Left lung (tissue), 4 donors: ENCODE measurements at regions not wholly inside any gene's neighbourhood (a gene's known extent, or its start where the extent isn't known, plus 50 kb on each side); places are given as distances from the start of the nearest gene placed in this dataset.

Source experiments
- ATAC-seq: fragments of 200-7000 bp; cut with Tn5 transposase; one replicate; pipeline ENCODE4 v1.9.1; 2020; ENCODE audit warnings: moderate library complexity
- DNase-seq, 4 donors: peaks; one replicate each; pipeline ENCODE4 v3.0.0-alpha.2; 2013 to 2020
- H3K27ac ChIP-seq, 2 donors: fragments of 200-600 bp; sonication (generic) in 1 of 2; one replicate each; pipeline versions ENCODE4 v1.5.0 to v1.8.0; 2020 to 2021
- H3K27me3 ChIP-seq, 2 donors: fragments of 200-600 bp; sonication (generic) in 1 of 2; one replicate each; pipeline versions ENCODE4 v1.5.0 to v1.8.0; 2020 to 2021
- H3K36me3 ChIP-seq, 2 donors: fragments of 200-600 bp; sonication (generic) in 1 of 2; one replicate each; pipeline versions ENCODE4 v1.5.0 to v1.8.0; 2020 to 2021
- H3K4me1 ChIP-seq, 2 donors: fragments of 200-600 bp; one replicate each; pipeline ENCODE4 v1.8.0; 2021
- H3K4me3 ChIP-seq, 2 donors: fragments of 200-600 bp; sonication (generic) in 1 of 2; one replicate each; pipeline versions ENCODE4 v1.5.0 to v1.8.0; 2020 to 2021; ENCODE audit warnings: mild to moderate bottlenecking in 1 of 2
- H3K9me3 ChIP-seq, 2 donors: fragments of 200-600 bp; sonication (generic) in 1 of 2; one replicate each; pipeline versions ENCODE4 v1.5.0 to v1.8.0; 2020 to 2021
- intact Hi-C, 2 donors: fragments of 100-400 bp; cut with DNase I; formaldehyde crosslinking; loops; one replicate each; pipeline versions ENCODE4 v1.11.2 to v1.14.2; 2022
- TF ChIP-seq, protein P1 (sequence below), 2 donors: fragments of 200-600 bp; sonication (generic) in 1 of 2; IDR thresholded peaks; one replicate each; pipeline versions ENCODE4 v1.5.0 to v1.8.0; 2021; ENCODE audit warnings: antibody characterized with exemption in 2 of 2
- donor health status: DM: no; HTN: yes; CAD: no.
- donor health status: DM: no; HTN: no; CAD: no.

DNA sequence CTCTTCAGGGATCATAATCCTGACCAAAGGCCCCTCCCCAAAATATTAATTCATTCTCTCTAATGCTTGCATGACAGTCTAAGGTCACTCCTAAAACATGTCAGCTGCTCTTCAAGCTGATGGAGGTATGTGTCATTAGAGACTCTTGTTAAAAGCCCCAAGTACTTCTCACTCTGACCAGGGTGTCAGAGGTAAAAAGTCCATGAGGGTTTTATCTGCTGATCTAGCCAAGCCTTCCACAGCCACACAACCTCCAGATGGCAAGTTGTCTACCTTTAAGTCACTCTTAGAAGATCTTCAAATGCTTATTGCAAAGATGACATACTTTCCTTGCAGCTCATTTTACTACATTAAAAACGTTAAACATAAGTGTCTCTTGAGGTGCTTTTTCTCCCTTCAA is 83.6 kb upstream of the ETAA1 start:
- H3K4me3 ChIP-seq = no peak overlapping the region
- H3K27ac ChIP-seq = no peak overlapping the region
- DNase-seq (no peak), ATAC-seq (no peak)
- H3K36me3 ChIP-seq = no peaks in the 10 kb centered on the region
- H3K4me1 ChIP-seq = peaks cover 4 to 5% of the 10 kb centered on the region in 2 donors
- H3K9me3 ChIP-seq = no peaks in the 10 kb centered on the region
- no peaks in the 10 kb centered on the region for H3K27me3 ChIP-seq
- TF ChIP-seq, protein P1, sequence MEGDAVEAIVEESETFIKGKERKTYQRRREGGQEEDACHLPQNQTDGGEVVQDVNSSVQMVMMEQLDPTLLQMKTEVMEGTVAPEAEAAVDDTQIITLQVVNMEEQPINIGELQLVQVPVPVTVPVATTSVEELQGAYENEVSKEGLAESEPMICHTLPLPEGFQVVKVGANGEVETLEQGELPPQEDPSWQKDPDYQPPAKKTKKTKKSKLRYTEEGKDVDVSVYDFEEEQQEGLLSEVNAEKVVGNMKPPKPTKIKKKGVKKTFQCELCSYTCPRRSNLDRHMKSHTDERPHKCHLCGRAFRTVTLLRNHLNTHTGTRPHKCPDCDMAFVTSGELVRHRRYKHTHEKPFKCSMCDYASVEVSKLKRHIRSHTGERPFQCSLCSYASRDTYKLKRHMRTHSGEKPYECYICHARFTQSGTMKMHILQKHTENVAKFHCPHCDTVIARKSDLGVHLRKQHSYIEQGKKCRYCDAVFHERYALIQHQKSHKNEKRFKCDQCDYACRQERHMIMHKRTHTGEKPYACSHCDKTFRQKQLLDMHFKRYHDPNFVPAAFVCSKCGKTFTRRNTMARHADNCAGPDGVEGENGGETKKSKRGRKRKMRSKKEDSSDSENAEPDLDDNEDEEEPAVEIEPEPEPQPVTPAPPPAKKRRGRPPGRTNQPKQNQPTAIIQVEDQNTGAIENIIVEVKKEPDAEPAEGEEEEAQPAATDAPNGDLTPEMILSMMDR (IDR thresholded peaks at IDR 0.05) = no peak
- intact Hi-C loops = no loop called here

DNA sequence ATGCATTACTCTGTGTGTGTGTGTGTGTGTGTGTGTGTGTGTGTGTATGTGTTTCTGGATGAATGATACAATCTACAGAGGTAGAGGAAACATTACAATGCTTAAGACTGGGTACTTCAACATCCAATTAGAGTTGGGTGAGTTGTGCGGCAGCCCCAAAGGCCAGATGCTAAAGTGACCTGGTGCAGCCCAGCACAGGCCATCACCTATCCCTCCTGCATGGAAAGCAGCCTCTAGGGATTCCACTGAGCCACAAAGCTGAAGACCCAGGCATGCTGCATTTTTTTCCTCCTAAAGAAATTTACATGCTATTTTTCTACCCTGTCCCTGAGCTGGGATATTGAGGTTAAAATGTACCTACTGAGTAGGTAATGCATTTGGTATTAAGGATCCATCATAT is 79.1 kb upstream of the ETAA1 start:
- Histone ChIP-seq H3K4me1 (no peaks in the 10 kb centered on the region), H3K36me3 (no peaks in the 10 kb centered on the region), H3K27me3 (no peaks in the 10 kb centered on the region), H3K4me3 (no peak overlapping the region), H3K27ac (no peak overlapping the region), H3K9me3 (no peaks in the 10 kb centered on the region)
- TF ChIP-seq, protein P1 (IDR thresholded peaks at IDR 0.05) = no peak
- ATAC-seq = no peak
- no peak for DNase-seq
- intact Hi-C loops = no loop called here

DNA sequence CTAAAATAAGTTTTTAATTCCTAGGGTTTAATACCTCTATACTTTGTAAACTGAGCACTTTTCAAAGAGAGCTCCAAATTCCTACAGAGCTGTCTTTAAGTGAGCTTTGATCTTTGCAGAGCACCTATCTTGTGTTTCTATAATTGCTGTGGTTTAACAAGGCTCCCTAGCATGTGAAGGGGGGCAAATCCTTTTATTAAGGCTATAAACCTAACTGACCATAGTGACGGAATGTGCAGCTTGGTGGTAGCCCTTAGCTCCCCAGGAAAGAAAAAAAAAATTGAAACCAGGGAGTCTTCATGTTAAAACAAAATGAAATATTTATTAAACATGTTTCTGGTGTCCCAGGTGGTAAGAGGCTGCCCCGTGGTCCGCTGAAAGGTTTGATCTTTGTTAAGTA is 78.6 kb upstream of the ETAA1 start:
- Histone ChIP-seq H3K36me3 (no peaks in the 10 kb centered on the region), H3K27ac (no peak overlapping the region), H3K4me1 (no peaks in the 10 kb centered on the region), H3K27me3 (no peaks in the 10 kb centered on the region), H3K9me3 (no peaks in the 10 kb centered on the region), H3K4me3 (no peak overlapping the region)
- intact Hi-C loops = no loop called here
- DNase-seq = no peak
- TF ChIP-seq, protein P1 (IDR thresholded peaks at IDR 0.05) = no peak
- ATAC-seq = no peak

DNA sequence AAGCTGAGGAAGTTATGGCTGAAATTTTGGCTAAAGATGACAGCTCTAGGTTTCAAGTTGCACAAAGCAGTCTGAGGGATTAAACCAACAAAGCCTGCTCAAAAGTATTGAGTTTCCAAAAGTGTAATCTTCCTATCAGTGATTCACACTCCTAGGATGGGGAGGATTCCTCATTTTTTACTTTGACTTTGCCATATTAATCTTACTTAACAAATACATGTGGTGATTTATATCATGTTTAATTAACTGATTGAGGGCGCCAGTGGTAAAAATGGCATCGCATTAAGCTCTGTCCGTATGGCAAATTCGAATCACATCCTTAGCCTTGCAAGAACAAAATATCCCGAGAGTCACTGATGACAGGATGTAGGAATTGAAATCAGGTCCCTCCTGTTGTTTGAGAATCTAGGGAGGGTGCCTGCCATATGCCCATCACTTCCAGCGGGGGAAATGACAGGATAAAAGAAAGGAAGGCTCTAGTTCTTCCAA is 78.1 kb upstream of the ETAA1 start:
- TF ChIP-seq, protein P1 (IDR thresholded peaks at IDR 0.05) = no peak
- Histone ChIP-seq H3K4me1 (no peaks in the 10 kb centered on the region), H3K4me3 (no peak overlapping the region), H3K27ac (no peak overlapping the region), H3K36me3 (no peaks in the 10 kb centered on the region), H3K9me3 (no peaks in the 10 kb centered on the region), H3K27me3 (no peaks in the 10 kb centered on the region)
- intact Hi-C loops = no loop called here
- ATAC-seq (no peak), DNase-seq (no peak)

DNA sequence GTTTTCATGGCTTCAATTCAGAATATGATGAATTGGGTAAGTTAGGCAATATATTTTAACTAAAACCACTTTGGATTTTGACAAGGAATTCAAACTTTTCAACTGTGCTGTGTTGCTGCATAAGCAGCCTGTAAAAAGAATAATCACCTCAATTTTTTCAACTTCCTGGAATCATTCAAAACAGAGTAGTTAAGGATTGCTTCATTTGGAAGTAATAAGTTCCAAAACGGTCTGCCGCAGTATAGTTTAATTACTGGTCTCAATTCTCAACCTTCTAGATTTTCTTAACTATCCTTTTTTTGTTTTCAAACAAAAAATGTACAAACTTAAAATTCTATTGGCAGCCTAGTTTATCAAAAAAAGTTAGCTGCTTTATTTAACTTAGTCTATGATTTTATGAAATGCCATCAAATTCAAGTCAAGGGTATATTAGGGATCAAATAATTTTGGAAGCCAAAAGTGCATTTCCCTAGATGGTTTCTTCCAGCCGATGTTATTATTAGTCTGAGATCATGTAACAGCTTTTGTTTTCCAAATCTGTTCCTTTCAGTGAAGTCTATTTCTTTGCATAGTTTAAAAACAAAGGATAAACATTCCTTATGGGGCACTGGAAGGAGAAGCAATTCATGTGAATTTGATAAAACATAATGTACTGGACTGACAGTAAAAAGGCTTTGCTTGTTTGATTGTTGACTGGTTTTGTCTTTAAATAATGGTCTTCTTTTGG is 76.1 kb upstream of the ETAA1 start:
- H3K4me1 ChIP-seq = no peaks in the 10 kb centered on the region
- intact Hi-C loops = no loop called here
- peaks cover 0 to 6% of the 10 kb centered on the region in 2 donors for H3K27me3 ChIP-seq
- H3K27ac ChIP-seq = peak overlapping the region in 1 of 2 donors; percentile 14
- TF ChIP-seq, protein P1 (IDR thresholded peaks at IDR 0.05) = no peak
- no peaks in the 10 kb centered on the region for H3K9me3 ChIP-seq
- DNase-seq (no peak), ATAC-seq (no peak)
- H3K4me3 ChIP-seq = no peak overlapping the region
- H3K36me3 ChIP-seq = no peaks in the 10 kb centered on the region
